Panc1 (cell line): ENCODE measurements at regions not wholly inside any gene's neighbourhood (a gene's known extent, or its start where the extent isn't known, plus 50 kb on each side); places are given as distances from the start of the nearest gene placed in this dataset.
A peak's percentile ranks its signal among the peaks of the same experiment; 100 is the strongest.

ENCODE experiments used
- ATAC-seq: fragments of 200-7000 bp; cut with Tn5 transposase; 2 replicates; pipeline ENCODE4 v1.9.1; 2020; ENCODE audit warnings: mild to moderate bottlenecking, moderate library complexity
- BruUV-seq: library from RNA; stranded (reverse); fragments of 400-500 nt; replicated peaks from 2 replicates; lab custom pipeline; 2021; lab: Mats Ljungman, UMichigan
- CTCF ChIA-PET: fragments of 300-600 bp; sonication (Branson Sonifier 250); formaldehyde crosslinking; loops from one replicate; lab custom pipeline; 2022; ENCODE audit warnings: antibody characterized with exemption; lab: Charles Lee
- POLR2A ChIA-PET: fragments of 300-600 bp; sonication (Branson Sonifier 250); formaldehyde crosslinking; loops from one replicate; lab custom pipeline; 2022; ENCODE audit warnings: antibody characterized with exemption; lab: Charles Lee
- DNase-seq: peaks from one replicate; pipeline ENCODE4 v3.0.0-alpha.2; 2010; ENCODE audit warnings: low read depth, low spot score
- H3K27ac ChIP-seq: 2 replicates; pipeline ENCODE4 v1.5.1; 2011; ENCODE audit warnings: mild to moderate bottlenecking, low read length, inconsistent platforms
- H3K27me3 ChIP-seq: fragments of 200-500 bp; sonication (Bioruptor generic); 2 replicates; pipeline ENCODE4 v1.6.0; 2014; ENCODE audit warnings: low read length, inconsistent platforms; ENCODE audit not compliant: control insufficient read depth, insufficient read depth
- H3K36me3 ChIP-seq: fragments of 200-500 bp; sonication (Bioruptor generic); 2 replicates; pipeline ENCODE4 v1.5.1; 2014; ENCODE audit warnings: inconsistent platforms, mild to moderate bottlenecking, low read length, moderate library complexity; ENCODE audit not compliant: control insufficient read depth, insufficient read depth
- H3K4me1 ChIP-seq: 2 replicates; pipeline ENCODE4 v1.5.1; 2011; ENCODE audit warnings: inconsistent platforms, mild to moderate bottlenecking, low read length, moderate library complexity; ENCODE audit not compliant: control insufficient read depth, insufficient read depth
- H3K4me3 ChIP-seq, 2 experiments: 2 replicates each; pipeline ENCODE4 v1.5.1; 2011 to 2012; ENCODE audit warnings: low read depth in 2 of 2, low read length in 2 of 2, mild to moderate bottlenecking in 2 of 2, inconsistent platforms in 1 of 2, moderate library complexity in 1 of 2
- H3K9me3 ChIP-seq: fragments of 200-500 bp; sonication (Bioruptor generic); 2 replicates; pipeline ENCODE4 v1.5.1; 2014; ENCODE audit warnings: low read depth, mild to moderate bottlenecking, inconsistent platforms, low read length, moderate library complexity; ENCODE audit not compliant: control insufficient read depth, insufficient read depth
- POLR2AphosphoS5 ChIP-seq: IDR thresholded peaks from 2 replicates; pipeline ENCODE4 v1.6.1; 2012; ENCODE audit warnings: mild to moderate bottlenecking, low read depth, low read length, moderate library complexity
- SIN3A ChIP-seq: IDR thresholded peaks from 2 replicates; pipeline ENCODE4 v1.6.1; 2012; ENCODE audit warnings: low read depth, mild to moderate bottlenecking, low read length, moderate library complexity, borderline replicate concordance; ENCODE audit not compliant: insufficient read depth
- TCF7L2 ChIP-seq: IDR thresholded peaks from 2 replicates; pipeline ENCODE4 v1.6.1; 2011; ENCODE audit warnings: mild to moderate bottlenecking, low read depth, low read length, inconsistent platforms
- in situ Hi-C: cut with HindIII; loops from 2 replicates; pipeline ENCODE4 v1.10.0; 2016; ENCODE audit warnings: low sequenced_read_pairs, low pct_unique_long_range_greater_than_20kb
- intact Hi-C: fragments of 100-400 bp; cut with micrococcal nuclease; formaldehyde crosslinking; loops from one replicate; pipeline ENCODE4 v1.10.0; 2022; ENCODE audit not compliant: unreplicated experiment
- TF ChIP-seq, protein P1 (sequence below), 2 experiments: IDR thresholded peaks; 2 replicates each; pipeline ENCODE4 v1.6.1; 2011 to 2012; ENCODE audit warnings: low read depth in 2 of 2, control low read depth in 1 of 2, low read length in 1 of 2, mild to moderate bottlenecking in 1 of 2, moderate library complexity in 1 of 2; ENCODE audit not compliant: insufficient read depth in 1 of 2
- TF ChIP-seq, protein P2 (sequence below): fragments of 450-650 bp; IDR thresholded peaks from 2 replicates; pipeline ENCODE4 v1.5.1; 2017; ENCODE audit warnings: mild to moderate bottlenecking

DNA sequence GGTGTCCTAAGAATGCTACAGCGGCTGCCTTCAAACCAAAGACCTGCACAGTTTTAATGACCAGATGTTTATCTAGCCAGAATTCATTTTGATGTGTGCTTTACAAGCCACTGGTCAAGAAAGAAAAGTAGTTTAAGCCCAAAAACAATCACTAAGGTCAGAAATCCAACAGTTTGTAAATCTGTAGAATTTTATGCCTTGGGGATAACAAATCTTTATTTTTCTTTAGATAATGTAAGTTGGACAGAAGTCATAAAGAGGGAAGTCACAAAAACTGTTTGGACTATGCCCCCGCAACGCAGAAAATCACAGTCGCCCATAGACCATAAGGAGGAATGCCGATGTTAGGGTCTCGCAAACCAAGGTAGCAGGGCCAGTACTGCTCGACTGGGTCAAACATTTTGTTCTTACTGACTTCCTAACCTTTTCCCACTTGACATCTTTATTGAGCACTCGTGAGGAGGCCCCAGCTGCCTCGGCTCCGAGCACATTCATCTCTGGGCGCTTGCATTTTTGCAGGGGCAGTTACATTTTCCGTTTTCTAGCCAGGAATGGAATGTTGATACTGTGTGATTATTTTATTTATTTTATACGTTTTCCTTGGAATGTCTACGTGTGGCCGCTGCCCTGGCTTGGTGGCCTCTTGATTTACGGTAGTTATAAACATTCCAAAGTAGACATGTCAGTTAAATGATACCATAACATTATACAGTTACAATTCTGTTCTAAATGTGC is 56.7 kb upstream of the APCDD1L start:
- POLR2A ChIA-PET = no interaction called here

DNA sequence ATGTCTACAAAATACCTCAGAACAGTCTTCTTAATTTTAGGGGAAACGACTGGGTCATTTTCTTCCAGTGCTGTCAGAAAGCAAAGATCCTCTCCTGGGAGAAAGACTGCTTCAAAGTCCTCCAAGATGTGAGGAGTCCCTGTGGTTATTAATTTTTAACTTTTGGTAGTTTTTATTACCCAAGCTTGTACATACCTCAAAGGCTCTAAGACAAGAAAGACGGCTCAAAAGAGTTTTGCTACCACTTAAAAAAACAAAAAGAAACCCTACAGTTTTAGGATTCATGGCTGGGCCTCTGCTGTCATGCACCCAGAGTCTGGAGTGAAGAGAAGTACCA is 56.1 kb upstream of the APCDD1L start:
- Histone ChIP-seq H3K27ac (peak overlapping the region; percentile 71), H3K27me3 (no peaks in the 10 kb centered on the region), H3K9me3 (no peaks in the 10 kb centered on the region), H3K36me3 (no peaks in the 10 kb centered on the region), H3K4me1 (0 out of 2 replicates have a peak, but pooled peaks cover 15% of the 10 kb centered on the region), H3K4me3 (no peak overlapping the region)
- ATAC-seq (no peak), DNase-seq (no peak)
- no peak for TF ChIP-seq TCF7L2
- no peak for TF ChIP-seq POLR2AphosphoS5
- TF ChIP-seq, protein P1, sequence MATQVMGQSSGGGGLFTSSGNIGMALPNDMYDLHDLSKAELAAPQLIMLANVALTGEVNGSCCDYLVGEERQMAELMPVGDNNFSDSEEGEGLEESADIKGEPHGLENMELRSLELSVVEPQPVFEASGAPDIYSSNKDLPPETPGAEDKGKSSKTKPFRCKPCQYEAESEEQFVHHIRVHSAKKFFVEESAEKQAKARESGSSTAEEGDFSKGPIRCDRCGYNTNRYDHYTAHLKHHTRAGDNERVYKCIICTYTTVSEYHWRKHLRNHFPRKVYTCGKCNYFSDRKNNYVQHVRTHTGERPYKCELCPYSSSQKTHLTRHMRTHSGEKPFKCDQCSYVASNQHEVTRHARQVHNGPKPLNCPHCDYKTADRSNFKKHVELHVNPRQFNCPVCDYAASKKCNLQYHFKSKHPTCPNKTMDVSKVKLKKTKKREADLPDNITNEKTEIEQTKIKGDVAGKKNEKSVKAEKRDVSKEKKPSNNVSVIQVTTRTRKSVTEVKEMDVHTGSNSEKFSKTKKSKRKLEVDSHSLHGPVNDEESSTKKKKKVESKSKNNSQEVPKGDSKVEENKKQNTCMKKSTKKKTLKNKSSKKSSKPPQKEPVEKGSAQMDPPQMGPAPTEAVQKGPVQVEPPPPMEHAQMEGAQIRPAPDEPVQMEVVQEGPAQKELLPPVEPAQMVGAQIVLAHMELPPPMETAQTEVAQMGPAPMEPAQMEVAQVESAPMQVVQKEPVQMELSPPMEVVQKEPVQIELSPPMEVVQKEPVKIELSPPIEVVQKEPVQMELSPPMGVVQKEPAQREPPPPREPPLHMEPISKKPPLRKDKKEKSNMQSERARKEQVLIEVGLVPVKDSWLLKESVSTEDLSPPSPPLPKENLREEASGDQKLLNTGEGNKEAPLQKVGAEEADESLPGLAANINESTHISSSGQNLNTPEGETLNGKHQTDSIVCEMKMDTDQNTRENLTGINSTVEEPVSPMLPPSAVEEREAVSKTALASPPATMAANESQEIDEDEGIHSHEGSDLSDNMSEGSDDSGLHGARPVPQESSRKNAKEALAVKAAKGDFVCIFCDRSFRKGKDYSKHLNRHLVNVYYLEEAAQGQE (IDR thresholded peaks at IDR 0.05; ENCODE audit: insufficient read depth in 1 of 2, low read depth in 2 of 2, low read length in 1 of 2) = no peak
- no peak for TF ChIP-seq SIN3A
- TF ChIP-seq, protein P2, sequence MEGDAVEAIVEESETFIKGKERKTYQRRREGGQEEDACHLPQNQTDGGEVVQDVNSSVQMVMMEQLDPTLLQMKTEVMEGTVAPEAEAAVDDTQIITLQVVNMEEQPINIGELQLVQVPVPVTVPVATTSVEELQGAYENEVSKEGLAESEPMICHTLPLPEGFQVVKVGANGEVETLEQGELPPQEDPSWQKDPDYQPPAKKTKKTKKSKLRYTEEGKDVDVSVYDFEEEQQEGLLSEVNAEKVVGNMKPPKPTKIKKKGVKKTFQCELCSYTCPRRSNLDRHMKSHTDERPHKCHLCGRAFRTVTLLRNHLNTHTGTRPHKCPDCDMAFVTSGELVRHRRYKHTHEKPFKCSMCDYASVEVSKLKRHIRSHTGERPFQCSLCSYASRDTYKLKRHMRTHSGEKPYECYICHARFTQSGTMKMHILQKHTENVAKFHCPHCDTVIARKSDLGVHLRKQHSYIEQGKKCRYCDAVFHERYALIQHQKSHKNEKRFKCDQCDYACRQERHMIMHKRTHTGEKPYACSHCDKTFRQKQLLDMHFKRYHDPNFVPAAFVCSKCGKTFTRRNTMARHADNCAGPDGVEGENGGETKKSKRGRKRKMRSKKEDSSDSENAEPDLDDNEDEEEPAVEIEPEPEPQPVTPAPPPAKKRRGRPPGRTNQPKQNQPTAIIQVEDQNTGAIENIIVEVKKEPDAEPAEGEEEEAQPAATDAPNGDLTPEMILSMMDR = no peak
- ChIA-PET POLR2A (no interaction called here), CTCF (no interaction called here)
- BruUV-seq = no TSS peak
- in situ Hi-C loops = no loop called here
- intact Hi-C loops = no loop called here

More for the DNA sequence above, 56.7 kb upstream of the APCDD1L start:
- no peak overlapping the region for H3K4me3 ChIP-seq
- peak overlapping the region; percentile 71 for H3K27ac ChIP-seq
- H3K36me3 ChIP-seq = no peaks in the 10 kb centered on the region
- ATAC-seq = peak; percentile 30
- DNase-seq = no peak
- H3K27me3 ChIP-seq = no peaks in the 10 kb centered on the region
- no peak for TF ChIP-seq POLR2AphosphoS5
- TF ChIP-seq, protein P1 (IDR thresholded peaks at IDR 0.05; ENCODE audit: insufficient read depth in 1 of 2, low read depth in 2 of 2, low read length in 1 of 2) = no peak
- peak; percentile 85 for TF ChIP-seq TCF7L2
- no peak for TF ChIP-seq SIN3A
- H3K9me3 ChIP-seq = no peaks in the 10 kb centered on the region
- CTCF ChIA-PET = no interaction called here
- no TSS peak for BruUV-seq
- H3K4me1 ChIP-seq = 0 out of 2 replicates have a peak, but pooled peaks cover 15% of the 10 kb centered on the region
- intact Hi-C loops = no loop called here
- in situ Hi-C loops = no loop called here
